ENCODE measurements at regions not wholly inside any gene's neighbourhood (a gene's known extent, or its start where the extent isn't known, plus 50 kb on each side); places are given as distances from the start of the nearest gene placed in this dataset.

- WGBS: 96% methylated on average over 3 of the region's 3 CpGs
- Histone ChIP-seq H3K27me3 (replicated peaks; ENCODE audit: insufficient read depth) (no peaks in the 10 kb centered on the region), H3K4me1 (replicated peaks) (no peaks in the 10 kb centered on the region), H3K27ac (no peak overlapping the region), H3K4me3 (no peak overlapping the region), H3K9me3 (no peaks in the 10 kb centered on the region), H3K36me3 (no peaks in the 10 kb centered on the region)
- no peak for DNase-seq (ENCODE audit: low spot score)
- intact Hi-C loops (cut with DNase I): no loop called here
- TF ChIP-seq POLR2A (IDR thresholded peaks at IDR 0.05) (no peak), POLR2AphosphoS5 (IDR thresholded peaks at IDR 0.05) (no peak), CTCF (IDR thresholded peaks at IDR 0.05) (no peak)
These were observed 295.9 kb upstream of the SOX4 start for GRCh38 chr6:21297665-21298064.

GRCh38 chr6:21299216-21299615 lies 294.3 kb upstream of the SOX4 start:
- Histone ChIP-seq H3K4me1 (replicated peaks) (no peaks in the 10 kb centered on the region), H3K27ac (no peak overlapping the region), H3K9me3 (no peaks in the 10 kb centered on the region), H3K36me3 (no peaks in the 10 kb centered on the region), H3K4me3 (no peak overlapping the region), H3K27me3 (replicated peaks; ENCODE audit: insufficient read depth) (no peaks in the 10 kb centered on the region)
- WGBS: 91% methylated on average over 2 of the region's 2 CpGs
- intact Hi-C loops (cut with DNase I): no loop called here
- TF ChIP-seq POLR2AphosphoS5 (IDR thresholded peaks at IDR 0.05) (no peak), POLR2A (IDR thresholded peaks at IDR 0.05) (no peak), CTCF (IDR thresholded peaks at IDR 0.05) (no peak)
- DNase-seq (ENCODE audit: low spot score): no peak

GRCh38 chr6:21300439-21300838 lies 293.1 kb upstream of the SOX4 start:
- intact Hi-C loops (cut with DNase I): no loop called here
- 80% methylated on average over 3 of the region's 3 CpGs for WGBS
- H3K4me1 ChIP-seq (replicated peaks): no peaks in the 10 kb centered on the region

GRCh38 chr6:21305893-21306332 lies 287.6 kb upstream of the SOX4 start:
- Histone ChIP-seq H3K9me3 (no peaks in the 10 kb centered on the region), H3K4me3 (no peak overlapping the region), H3K36me3 (no peaks in the 10 kb centered on the region), H3K27ac (no peak overlapping the region), H3K27me3 (replicated peaks; ENCODE audit: insufficient read depth) (no peaks in the 10 kb centered on the region), H3K4me1 (replicated peaks) (no peaks in the 10 kb centered on the region)
- intact Hi-C loops (cut with DNase I): no loop called here
- TF ChIP-seq CTCF (IDR thresholded peaks at IDR 0.05): no peak
- TF ChIP-seq POLR2AphosphoS5 (IDR thresholded peaks at IDR 0.05): no peak
- TF ChIP-seq POLR2A (IDR thresholded peaks at IDR 0.05): no peak
- DNase-seq (ENCODE audit: low spot score): no peak
- 85% methylated on average over 2 of the region's 2 CpGs for WGBS

More at GRCh38 chr6:21300439-21300838, 293.1 kb upstream of the SOX4 start:
- Histone ChIP-seq H3K27me3 (replicated peaks; ENCODE audit: insufficient read depth) (no peaks in the 10 kb centered on the region), H3K9me3 (no peaks in the 10 kb centered on the region), H3K36me3 (no peaks in the 10 kb centered on the region), H3K27ac (no peak overlapping the region), H3K4me3 (no peak overlapping the region)
- DNase-seq (ENCODE audit: low spot score): no peak
- TF ChIP-seq POLR2A (IDR thresholded peaks at IDR 0.05) (no peak), CTCF (IDR thresholded peaks at IDR 0.05) (no peak), POLR2AphosphoS5 (IDR thresholded peaks at IDR 0.05) (no peak)

GRCh38 chr6:21306546-21306945 lies 287.0 kb upstream of the SOX4 start:
- no peak overlapping the region for H3K4me3 ChIP-seq
- TF ChIP-seq POLR2AphosphoS5 (IDR thresholded peaks at IDR 0.05): no peak
- no peak for TF ChIP-seq CTCF (IDR thresholded peaks at IDR 0.05)
- TF ChIP-seq POLR2A (IDR thresholded peaks at IDR 0.05): no peak
- no peak overlapping the region for H3K27ac ChIP-seq
- H3K36me3 ChIP-seq: no peaks in the 10 kb centered on the region
- H3K27me3 ChIP-seq (replicated peaks; ENCODE audit: insufficient read depth): no peaks in the 10 kb centered on the region
- intact Hi-C loops (cut with DNase I): no loop called here
- no peaks in the 10 kb centered on the region for H3K9me3 ChIP-seq
- DNase-seq (ENCODE audit: low spot score): no peak
- 83% methylated on average over 4 of the region's 4 CpGs for WGBS
- H3K4me1 ChIP-seq (replicated peaks): no peaks in the 10 kb centered on the region
